ACHN (cell line): ENCODE measurements at regions not wholly inside any gene's neighbourhood (a gene's known extent, or its start where the extent isn't known, plus 50 kb on each side); places are given as distances from the start of the nearest gene placed in this dataset.
A peak's percentile ranks its signal among the peaks of the same experiment; 100 is the strongest.
"Not testable (repeated sequence)": the region's sequence is repeated elsewhere in the genome, so short reads cannot be mapped to it uniquely, and the experiment has no call there.

Source experiments
- DNase-seq: peaks from one replicate; pipeline ENCODE4 v3.0.0-alpha.2; 2015
- in situ Hi-C: cut with HindIII; loops from 2 replicates; pipeline ENCODE4 v1.10.0; 2017; ENCODE audit warnings: low sequenced_read_pairs, low pct_ligation_motif_present, low pct_unique_long_range_greater_than_20kb

- in situ Hi-C loops, DNase-seq: not testable (repeated sequence)
These were observed 171.5 kb downstream of the UNC5CL start for GRCh38 chr6:40867527-40867926.

GRCh38 chr6:40865259-40865658 lies 173.8 kb downstream of the UNC5CL start:
- DNase-seq, in situ Hi-C loops: not testable (repeated sequence)

GRCh38 chr6:40860443-40860842 lies 178.6 kb downstream of the UNC5CL start:
- in situ Hi-C loops, result no loop called here
- no peak for DNase-seq

GRCh38 chr6:40856271-40856670 lies 182.8 kb downstream of the UNC5CL start:
- no peak for DNase-seq
- in situ Hi-C loops, result no loop called here

- no peak for DNase-seq
- in situ Hi-C loops, result no loop called here
These were observed 183.7 kb downstream of the UNC5CL start for GRCh38 chr6:40855168-40855880.

- in situ Hi-C loops, result no loop called here
- DNase-seq, result no peak
These were observed 184.4 kb downstream of the UNC5CL start for GRCh38 chr6:40854592-40854991.

GRCh38 chr6:40852779-40853373 lies 186.1 kb downstream of the UNC5CL start:
- peak; percentile 13 for DNase-seq
- in situ Hi-C loops, result no loop called here

- in situ Hi-C loops, result no loop called here
- no peak for DNase-seq
These were observed 189.5 kb downstream of the UNC5CL start for GRCh38 chr6:40849546-40849945.

- in situ Hi-C loops, result no loop called here
- DNase-seq, result no peak
These were observed 190.0 kb downstream of the UNC5CL start for GRCh38 chr6:40848868-40849514.

GRCh38 chr6:40848038-40848437 lies 191.0 kb downstream of the UNC5CL start:
- in situ Hi-C loops, result no loop called here
- DNase-seq, result no peak

- in situ Hi-C loops, result no loop called here
These were observed 193.5 kb downstream of the UNC5CL start for GRCh38 chr6:40845553-40845952.

GRCh38 chr6:40844246-40844645 lies 194.8 kb downstream of the UNC5CL start:
- no peak for DNase-seq
- in situ Hi-C loops, result no loop called here

More at GRCh38 chr6:40845553-40845952, 193.5 kb downstream of the UNC5CL start:
- peak; percentile 38 for DNase-seq

GRCh38 chr6:40841721-40842120 lies 197.3 kb downstream of the UNC5CL start:
- in situ Hi-C loops, result no loop called here
- DNase-seq, result no peak

GRCh38 chr6:40832691-40833090 lies 206.3 kb downstream of the UNC5CL start:
- in situ Hi-C loops, result no loop called here
- no peak for DNase-seq

GRCh38 chr6:40831381-40831780 lies 207.6 kb downstream of the UNC5CL start:
- in situ Hi-C loops, result no loop called here
- DNase-seq, result no peak

GRCh38 chr6:40825102-40825501 lies 213.9 kb downstream of the UNC5CL start:
- DNase-seq, result no peak
- in situ Hi-C loops, result no loop called here

- peak; percentile 77 for DNase-seq
- in situ Hi-C loops, result not testable (repeated sequence)
These were observed 214.8 kb downstream of the UNC5CL start for GRCh38 chr6:40823917-40824891.

- in situ Hi-C loops, result no loop called here
- no peak for DNase-seq
These were observed 216.4 kb downstream of the UNC5CL start for GRCh38 chr6:40822619-40823018.
